GM10266 (cell line): ENCODE measurements at regions not wholly inside any gene's neighbourhood (a gene's known extent, or its start where the extent isn't known, plus 50 kb on each side); places are given as distances from the start of the nearest gene placed in this dataset.

Experiments
- DNase-seq: peaks from one replicate; pipeline ENCODE4 v3.0.0; 2012; ENCODE audit errors: extremely low spot score
- TF ChIP-seq, protein P1 (sequence below): IDR thresholded peaks from 2 replicates; pipeline ENCODE4 v1.5.1; 2012; ENCODE audit warnings: mild to moderate bottlenecking, low read depth; ENCODE audit not compliant: control insufficient read depth, insufficient read depth; ENCODE audit errors: missing control alignments

DNA sequence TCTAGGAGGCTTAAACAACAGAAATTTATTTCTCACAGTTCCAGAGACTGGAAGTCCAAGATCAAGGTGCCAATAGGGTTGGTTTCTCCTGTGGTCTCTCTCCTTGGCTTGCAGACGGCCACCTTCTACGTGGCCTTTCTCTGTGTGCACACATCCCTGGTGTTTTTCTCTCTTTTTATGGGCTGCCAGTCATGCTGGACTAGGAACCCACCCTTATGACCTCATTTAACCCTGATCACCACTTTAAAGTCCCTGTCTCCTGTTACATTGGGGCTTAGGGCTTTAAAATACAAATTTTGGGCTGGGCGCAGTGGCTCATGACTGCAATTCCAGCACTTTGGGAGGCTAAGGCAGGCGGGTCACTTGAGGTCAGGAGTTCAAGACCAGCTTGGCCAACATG lies 157.1 kb downstream of the TLE1 start:
- DNase-seq = no peak
- TF ChIP-seq, protein P1, sequence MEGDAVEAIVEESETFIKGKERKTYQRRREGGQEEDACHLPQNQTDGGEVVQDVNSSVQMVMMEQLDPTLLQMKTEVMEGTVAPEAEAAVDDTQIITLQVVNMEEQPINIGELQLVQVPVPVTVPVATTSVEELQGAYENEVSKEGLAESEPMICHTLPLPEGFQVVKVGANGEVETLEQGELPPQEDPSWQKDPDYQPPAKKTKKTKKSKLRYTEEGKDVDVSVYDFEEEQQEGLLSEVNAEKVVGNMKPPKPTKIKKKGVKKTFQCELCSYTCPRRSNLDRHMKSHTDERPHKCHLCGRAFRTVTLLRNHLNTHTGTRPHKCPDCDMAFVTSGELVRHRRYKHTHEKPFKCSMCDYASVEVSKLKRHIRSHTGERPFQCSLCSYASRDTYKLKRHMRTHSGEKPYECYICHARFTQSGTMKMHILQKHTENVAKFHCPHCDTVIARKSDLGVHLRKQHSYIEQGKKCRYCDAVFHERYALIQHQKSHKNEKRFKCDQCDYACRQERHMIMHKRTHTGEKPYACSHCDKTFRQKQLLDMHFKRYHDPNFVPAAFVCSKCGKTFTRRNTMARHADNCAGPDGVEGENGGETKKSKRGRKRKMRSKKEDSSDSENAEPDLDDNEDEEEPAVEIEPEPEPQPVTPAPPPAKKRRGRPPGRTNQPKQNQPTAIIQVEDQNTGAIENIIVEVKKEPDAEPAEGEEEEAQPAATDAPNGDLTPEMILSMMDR = no peak

DNA sequence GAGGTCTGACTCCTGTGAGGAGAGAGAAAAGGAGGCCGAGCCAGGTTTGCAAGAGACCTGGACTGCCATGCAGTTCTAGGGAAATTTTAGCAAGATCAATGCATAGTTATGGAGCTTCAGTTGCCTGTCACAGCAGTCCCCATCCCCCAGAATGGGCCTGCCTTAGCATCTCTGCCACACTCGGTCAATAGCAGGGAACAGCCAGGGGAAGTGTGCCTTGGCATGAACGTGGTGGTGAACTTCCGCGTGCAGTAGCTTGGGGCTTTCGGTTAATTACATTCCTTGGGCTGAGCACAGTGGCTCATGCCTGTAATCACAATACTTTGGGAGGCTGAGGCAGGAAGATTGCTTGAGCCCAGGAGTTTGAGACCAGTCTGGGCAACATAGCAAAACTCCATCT lies 157.8 kb downstream of the TLE1 start:
- TF ChIP-seq, protein P1 = no peak

DNA sequence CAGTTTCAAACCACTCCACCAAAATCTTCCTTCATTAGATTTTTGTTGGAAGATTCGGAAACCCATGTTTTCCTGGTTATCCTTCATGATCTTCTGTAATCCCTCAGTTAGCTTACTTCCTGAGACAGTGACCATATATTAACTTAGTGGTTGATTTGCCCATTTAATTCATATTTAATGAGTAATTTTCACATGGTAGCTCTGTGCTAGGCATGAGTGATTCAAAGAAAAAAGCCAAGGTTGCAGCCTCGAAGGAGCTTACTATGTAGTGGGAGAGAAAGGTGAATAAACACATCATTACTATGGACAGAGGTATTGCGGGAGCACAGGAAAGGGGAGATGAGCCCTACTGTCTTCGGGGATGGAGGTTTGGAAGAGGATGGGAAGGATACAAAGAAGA lies 158.5 kb downstream of the TLE1 start:
- TF ChIP-seq, protein P1 = no peak
- no peak for DNase-seq

More for the DNA sequence above, 157.8 kb downstream of the TLE1 start:
- DNase-seq = no peak

DNA sequence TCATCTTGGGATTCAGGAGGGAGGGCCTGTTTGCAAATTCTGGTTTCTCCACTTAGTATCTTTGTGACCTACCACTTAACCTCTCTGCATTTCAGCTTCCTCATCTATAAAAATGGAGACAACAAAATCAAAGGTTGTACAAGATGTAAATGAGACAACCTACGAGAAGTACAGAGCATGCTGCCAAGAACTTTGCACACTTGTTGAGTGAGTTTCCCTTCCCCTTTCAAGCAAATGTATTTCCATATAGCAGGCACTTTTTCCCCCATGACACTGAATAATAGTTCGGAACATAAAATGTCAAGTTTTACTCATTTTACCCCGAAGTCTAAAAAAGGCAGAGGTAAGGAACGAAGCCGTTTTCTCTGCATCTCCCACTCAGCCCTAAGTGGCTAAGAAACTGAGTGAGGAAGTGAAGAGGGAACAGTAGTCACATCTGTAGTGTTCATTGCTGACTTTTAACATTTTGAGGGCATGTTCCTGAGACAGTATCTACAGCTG lies 159.0 kb downstream of the TLE1 start:
- no peak for DNase-seq
- TF ChIP-seq, protein P1 = no peak

DNA sequence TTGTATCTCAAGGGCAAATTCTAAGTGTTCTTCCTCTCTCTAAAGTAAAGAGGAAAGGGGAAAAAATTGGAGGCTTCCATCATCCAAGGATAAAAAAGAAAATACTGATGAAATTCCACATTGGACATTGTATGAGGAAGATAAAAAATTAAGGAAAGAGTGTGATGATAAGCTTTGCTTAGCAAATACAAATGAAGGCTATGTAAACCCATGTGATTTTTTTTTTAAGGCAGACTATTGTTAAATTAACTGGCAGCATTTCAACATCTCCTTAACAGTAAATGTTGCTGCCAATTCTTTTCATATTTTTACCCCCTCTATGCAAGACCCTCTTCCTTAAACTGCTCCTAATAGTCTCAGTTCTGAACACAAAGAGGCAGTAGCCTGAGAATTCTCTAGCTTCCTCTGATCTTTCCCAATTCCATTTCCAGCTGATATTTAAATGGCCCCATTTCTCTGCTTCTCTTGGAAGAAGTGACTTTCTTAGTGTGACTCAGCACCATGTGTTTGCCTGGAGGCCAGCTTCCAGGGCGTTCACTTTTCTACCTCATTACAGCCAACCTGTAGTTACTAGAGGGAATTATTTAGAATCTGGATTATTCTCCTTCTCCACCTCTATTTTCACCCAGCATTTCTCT lies 159.7 kb downstream of the TLE1 start:
- DNase-seq = no peak
- TF ChIP-seq, protein P1 = no peak

DNA sequence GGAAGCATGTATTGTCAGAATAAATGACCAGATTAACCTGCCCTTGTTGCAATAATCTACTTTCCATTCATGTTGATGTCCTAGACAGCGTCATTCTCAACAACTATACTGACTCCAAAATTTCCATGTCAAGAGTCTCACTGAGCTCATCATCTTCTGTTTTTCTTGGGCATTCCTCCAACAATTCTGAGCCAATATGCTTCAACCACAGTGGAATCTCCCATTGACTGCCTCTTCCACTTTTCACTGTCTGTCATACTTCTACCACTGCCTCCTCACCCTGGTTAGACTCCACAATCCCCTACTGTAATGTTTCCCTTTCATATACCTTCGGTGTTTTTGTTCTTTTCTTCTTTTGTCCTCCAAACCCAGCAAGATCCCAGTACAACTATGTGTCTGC lies 162.8 kb downstream of the TLE1 start:
- no peak for DNase-seq
- TF ChIP-seq, protein P1 = no peak

DNA sequence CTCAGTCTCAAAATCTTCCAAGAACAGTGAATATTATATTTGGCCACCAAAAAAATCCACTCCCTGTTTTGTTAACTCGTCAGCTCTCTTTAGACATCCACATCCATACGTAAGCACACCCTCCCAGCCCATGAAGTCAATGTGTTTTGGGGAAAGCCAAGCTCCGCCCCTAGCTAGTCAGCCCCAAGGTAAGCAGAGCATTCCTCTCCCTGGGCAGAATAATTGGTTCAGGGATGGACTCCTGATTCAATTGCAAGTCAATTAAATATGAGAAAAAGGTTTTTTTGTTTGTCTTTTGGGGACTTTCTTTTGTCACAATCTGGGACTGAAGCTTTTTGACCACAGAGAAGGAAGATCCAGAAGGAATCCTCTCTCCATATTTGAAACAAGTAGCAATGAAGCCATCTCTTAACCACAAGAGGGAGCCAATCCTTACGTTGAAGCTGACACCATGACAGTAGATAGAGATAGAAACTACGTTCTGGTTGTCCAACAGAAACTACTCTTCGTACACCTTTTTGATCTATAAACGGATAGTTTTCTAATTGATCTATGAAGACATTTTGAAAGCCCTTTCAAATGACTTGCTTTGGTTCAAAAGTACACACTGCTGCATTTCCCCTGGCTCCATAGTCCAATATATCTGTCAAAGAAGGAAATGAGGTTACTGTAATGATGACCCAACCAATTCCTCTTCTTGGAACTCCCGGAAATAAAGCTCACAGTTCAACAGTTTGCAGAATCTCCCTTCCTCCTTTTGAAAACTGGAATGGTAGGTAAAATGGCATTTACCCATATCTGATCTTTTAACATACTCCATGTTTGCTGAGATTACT lies 166.4 kb downstream of the TLE1 start:
- TF ChIP-seq, protein P1 = no peak
- DNase-seq = no peak
